Stomach smooth muscle (tissue), 2 donors: ENCODE measurements at regions not wholly inside any gene's neighbourhood (a gene's known extent, or its start where the extent isn't known, plus 50 kb on each side); places are given as distances from the start of the nearest gene placed in this dataset.
A peak's percentile ranks its signal among the peaks of the same experiment; 100 is the strongest.

ENCODE experiments used
- H3K27ac ChIP-seq: one replicate; pipeline ENCODE4 v1.7.0; 2013; ENCODE audit warnings: mild to moderate bottlenecking, low read length, inconsistent platforms
- H3K27me3 ChIP-seq, 2 donors: one replicate each; pipeline ENCODE4 v1.7.0; 2013; ENCODE audit warnings: low read length in 2 of 2; ENCODE audit not compliant: insufficient read depth in 2 of 2, control insufficient read depth in 1 of 2
- H3K36me3 ChIP-seq, 2 donors: one replicate each; pipeline ENCODE4 v1.7.0; 2013; ENCODE audit warnings: low read length in 2 of 2; ENCODE audit not compliant: control insufficient read depth in 2 of 2, insufficient read depth in 2 of 2
- H3K4me1 ChIP-seq: one replicate; pipeline ENCODE4 v1.7.0; 2013; ENCODE audit warnings: low read length; ENCODE audit not compliant: control insufficient read depth, insufficient read depth
- H3K4me3 ChIP-seq, 2 donors: one replicate each; pipeline ENCODE4 v1.7.0; 2013; ENCODE audit warnings: low read length in 2 of 2
- H3K9ac ChIP-seq, 2 donors: one replicate each; pipeline ENCODE4 v1.7.0; 2013; ENCODE audit warnings: low read length in 2 of 2, mild to moderate bottlenecking in 1 of 2
- H3K9me3 ChIP-seq, 2 donors: one replicate each; pipeline ENCODE4 v1.7.0; 2013; ENCODE audit warnings: low read length in 2 of 2; ENCODE audit not compliant: control insufficient read depth in 2 of 2
- donor health status: healthy.
- donor health status: Pancreatic carcinoma.

DNA sequence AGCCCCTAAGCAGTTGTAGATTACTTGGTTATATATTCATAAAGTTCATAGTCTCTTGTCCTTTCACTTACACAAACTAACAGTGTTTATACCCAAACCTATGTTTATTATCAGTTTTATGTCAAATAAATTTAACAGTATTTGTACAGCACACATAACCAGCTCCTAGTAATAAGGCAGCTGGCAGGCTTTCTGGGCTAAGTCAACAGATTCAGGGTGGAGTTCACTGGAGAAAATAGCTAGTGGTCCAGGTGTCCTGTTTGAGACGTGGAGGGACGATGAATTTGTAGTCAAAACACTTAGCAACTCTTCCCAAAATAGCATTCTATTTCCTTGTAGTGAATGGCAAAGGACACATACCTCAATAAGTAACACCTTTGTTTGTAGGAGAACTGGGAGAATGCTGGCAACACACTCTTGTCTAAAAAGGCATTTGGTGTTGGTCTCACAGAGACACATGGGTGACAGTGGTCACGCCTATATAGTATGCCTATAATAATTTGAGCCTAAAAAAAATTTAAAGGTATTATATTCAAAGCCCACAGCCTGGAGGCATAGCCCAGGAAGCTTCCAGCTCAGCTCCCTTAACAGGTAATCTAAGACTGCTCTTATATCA, 156.4 kb upstream of the CARMIL1 start:
- H3K36me3 ChIP-seq, result peaks cover 5 to 6% of the 10 kb centered on the region in 2 donors
- peak overlapping the region; percentile 13 for H3K27ac ChIP-seq
- no peak overlapping the region for H3K4me3 ChIP-seq
- no peaks in the 10 kb centered on the region for H3K9me3 ChIP-seq
- no peaks in the 10 kb centered on the region for H3K27me3 ChIP-seq
- peaks cover 3% of the 10 kb centered on the region for H3K4me1 ChIP-seq
- no peak overlapping the region for H3K9ac ChIP-seq

DNA sequence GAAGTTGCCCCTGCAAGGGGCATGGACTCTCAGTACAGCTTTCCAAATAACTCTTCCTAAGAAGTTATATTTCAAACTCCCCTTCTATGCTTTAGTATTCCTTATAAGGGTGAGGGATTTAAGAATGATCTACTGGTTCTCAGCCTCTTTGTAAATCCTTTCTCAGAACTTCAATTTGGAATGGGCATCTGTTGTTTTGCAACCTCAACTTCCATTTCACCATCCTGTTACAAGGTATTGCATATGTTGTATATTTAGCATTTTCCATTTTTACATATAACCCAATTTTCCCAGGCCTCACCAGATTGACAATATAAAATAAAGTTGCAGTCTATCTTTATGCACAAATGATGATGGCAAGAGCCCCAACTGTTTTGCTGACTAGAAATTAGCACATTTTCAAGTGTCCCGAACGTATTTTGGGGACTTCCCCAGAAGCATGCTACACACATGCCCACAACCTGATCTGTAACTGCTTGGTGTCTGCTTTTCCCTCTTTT, 154.9 kb upstream of the CARMIL1 start:
- peaks cover 3% of the 10 kb centered on the region for H3K4me1 ChIP-seq
- H3K9me3 ChIP-seq, result no peaks in the 10 kb centered on the region
- H3K36me3 ChIP-seq, result peaks cover 5 to 11% of the 10 kb centered on the region in 2 donors
- no peak overlapping the region for H3K4me3 ChIP-seq
- no peak overlapping the region for H3K9ac ChIP-seq
- H3K27ac ChIP-seq, result no peak overlapping the region
- H3K27me3 ChIP-seq, result no peaks in the 10 kb centered on the region

DNA sequence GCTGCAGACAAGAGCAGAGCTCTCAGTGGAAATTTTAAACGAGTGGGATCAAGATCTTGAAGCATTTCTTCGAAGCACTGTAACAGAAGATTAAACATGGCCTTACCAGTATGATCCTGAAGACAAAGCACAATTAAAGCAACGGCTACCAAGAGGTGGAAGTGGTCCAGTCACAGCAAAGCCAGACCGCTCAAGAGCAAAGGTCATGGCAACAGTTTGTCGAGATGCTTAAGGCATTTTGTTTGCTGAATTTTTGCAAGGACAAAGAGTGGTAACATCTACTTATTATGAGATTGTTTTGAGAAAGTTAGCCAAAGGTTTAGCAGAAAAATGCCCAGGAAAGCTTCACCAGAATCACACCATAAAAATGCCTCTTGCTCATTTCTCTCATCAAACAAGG, 153.4 kb upstream of the CARMIL1 start:
- no peak overlapping the region for H3K9ac ChIP-seq
- H3K27ac ChIP-seq, result no peak overlapping the region
- no peaks in the 10 kb centered on the region for H3K27me3 ChIP-seq
- H3K36me3 ChIP-seq, result peaks cover 5 to 11% of the 10 kb centered on the region in 2 donors
- H3K4me1 ChIP-seq, result peaks cover 3% of the 10 kb centered on the region
- no peaks in the 10 kb centered on the region for H3K9me3 ChIP-seq
- no peak overlapping the region for H3K4me3 ChIP-seq

DNA sequence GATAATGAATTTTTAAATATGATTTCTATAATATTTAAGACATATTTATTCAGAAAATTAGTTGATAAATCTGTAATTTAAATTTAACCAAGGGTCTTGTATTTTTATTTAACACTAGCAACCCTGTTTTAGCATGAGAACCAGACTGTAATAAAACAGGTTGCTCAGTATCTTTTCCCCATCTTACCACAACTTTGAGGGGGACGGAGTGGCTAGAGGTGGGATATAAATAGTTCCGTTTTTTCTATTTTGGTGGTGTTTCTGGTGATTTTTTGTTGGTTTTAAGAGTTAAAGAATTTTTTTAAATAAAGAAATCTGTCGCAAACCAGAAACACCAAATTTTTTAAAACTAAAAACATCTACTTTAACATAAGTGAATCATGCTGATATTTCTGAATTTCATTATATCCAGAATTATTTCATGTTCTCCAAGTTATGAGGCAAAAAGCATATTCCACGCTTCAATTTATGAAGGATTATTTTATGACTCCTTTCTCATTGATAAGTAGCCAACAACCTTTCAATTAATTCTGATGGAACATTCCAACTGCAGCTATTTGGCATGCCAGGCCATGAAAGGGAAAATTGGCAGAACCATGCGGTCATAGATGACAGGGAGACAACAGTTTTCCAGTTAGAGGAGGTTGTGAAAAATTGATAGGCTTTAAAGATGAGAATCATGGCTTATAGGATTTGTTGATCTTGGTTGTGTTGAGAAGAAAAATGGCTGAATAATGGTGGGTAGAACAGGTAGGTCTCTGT, 151.9 kb upstream of the CARMIL1 start:
- Histone ChIP-seq H3K9ac (no peak overlapping the region), H3K4me1 (peaks cover 3% of the 10 kb centered on the region), H3K27ac (no peak overlapping the region)

DNA sequence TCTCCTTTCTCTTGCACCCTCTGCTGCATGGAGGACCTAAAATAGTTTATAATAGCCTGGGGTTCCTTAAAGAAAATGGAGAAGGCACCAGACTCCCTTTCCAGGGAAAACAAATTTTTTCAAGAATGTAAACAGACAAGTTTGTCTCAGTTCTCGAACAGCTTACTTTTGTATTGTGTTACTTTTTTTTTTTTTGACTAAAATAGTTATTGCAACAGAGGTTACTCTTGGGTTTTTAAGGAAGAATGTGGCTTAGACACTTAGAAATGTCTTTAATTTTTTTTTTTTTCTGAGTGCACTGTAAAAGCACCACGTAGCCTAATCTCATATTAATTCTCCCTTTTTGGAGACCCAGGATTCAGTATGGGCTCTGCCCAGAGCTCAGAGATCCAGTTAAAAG, 148.7 kb upstream of the CARMIL1 start:
- H3K36me3 ChIP-seq, result peaks cover 4 to 9% of the 10 kb centered on the region in 2 donors
- H3K4me1 ChIP-seq, result no peaks in the 10 kb centered on the region
- H3K9ac ChIP-seq, result no peak overlapping the region
- H3K27ac ChIP-seq, result no peak overlapping the region
- no peaks in the 10 kb centered on the region for H3K9me3 ChIP-seq
- H3K4me3 ChIP-seq, result no peak overlapping the region
- H3K27me3 ChIP-seq, result no peaks in the 10 kb centered on the region

More for the DNA sequence above, 151.9 kb upstream of the CARMIL1 start:
- no peak overlapping the region for H3K4me3 ChIP-seq
- H3K36me3 ChIP-seq, result peaks cover 5 to 11% of the 10 kb centered on the region in 2 donors
- no peaks in the 10 kb centered on the region for H3K27me3 ChIP-seq
- H3K9me3 ChIP-seq, result no peaks in the 10 kb centered on the region

DNA sequence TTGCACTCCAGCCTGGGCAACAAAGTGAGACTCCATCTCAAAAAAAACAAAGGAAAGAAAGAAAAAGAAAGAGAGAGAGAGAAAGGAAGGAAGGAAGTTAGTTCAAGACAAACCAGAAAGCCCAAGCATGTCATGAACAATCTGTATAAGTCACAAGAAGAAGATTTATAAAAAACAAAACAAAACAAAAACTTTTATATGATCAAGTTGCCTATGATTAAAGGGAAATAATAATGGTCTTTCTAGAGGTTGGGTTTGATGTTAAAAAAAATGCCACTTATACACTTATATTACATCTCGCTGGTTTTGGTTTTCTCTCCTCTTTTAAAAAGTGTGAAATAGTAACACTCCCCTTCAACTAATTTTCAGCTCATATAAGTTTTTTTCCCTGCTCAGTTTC, 146.2 kb upstream of the CARMIL1 start:
- H3K27me3 ChIP-seq, result no peaks in the 10 kb centered on the region
- no peaks in the 10 kb centered on the region for H3K9me3 ChIP-seq
- no peak overlapping the region for H3K9ac ChIP-seq
- no peak overlapping the region for H3K4me3 ChIP-seq
- peaks cover 0 to 3% of the 10 kb centered on the region in 2 donors for H3K36me3 ChIP-seq
- no peak overlapping the region for H3K27ac ChIP-seq
- H3K4me1 ChIP-seq, result peaks cover 16% of the 10 kb centered on the region

DNA sequence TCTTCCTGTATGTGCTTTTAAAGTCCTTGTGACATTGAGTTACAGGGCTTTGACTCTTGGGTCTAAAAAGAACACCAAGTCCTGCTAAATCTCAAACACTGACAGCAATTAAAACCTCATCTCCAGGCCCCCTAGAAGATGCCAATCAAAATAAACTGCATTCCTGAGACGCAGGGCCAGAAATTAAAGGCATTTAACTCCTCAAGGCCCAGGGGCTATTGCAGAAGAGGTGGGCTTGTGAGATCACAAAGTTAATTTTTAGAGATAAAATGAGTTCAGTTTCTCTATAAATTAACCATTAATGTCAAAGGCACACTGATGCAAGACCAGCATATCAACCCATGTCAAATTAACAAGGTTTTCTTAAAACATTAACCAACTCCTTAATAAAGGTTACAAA, 145.6 kb upstream of the CARMIL1 start:
- H3K9me3 ChIP-seq, result no peaks in the 10 kb centered on the region
- H3K4me3 ChIP-seq, result peak overlapping the region in 1 of 2 donors; percentile 36
- H3K27me3 ChIP-seq, result no peaks in the 10 kb centered on the region
- H3K4me1 ChIP-seq, result peaks cover 16% of the 10 kb centered on the region
- no peak overlapping the region for H3K9ac ChIP-seq
- no peaks in the 10 kb centered on the region for H3K36me3 ChIP-seq
- no peak overlapping the region for H3K27ac ChIP-seq

DNA sequence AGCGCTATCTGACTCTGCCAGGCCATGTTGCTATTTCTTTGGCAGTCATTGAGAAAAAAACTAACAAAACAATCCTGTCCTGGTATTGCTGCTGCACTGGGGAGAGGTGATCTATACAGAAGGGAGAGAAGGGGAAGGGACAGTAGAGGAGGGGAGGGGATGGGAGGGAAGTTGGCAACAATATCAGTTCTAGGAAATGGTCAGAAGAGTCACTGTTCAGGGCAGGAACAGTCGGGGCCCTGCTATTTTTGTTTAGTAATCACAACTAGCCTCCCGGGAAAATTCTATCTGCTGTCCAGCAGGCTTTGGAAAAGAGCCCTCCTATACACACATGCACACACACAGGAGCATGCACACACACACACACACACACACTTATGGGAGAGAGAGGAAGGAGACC, 142.3 kb upstream of the CARMIL1 start:
- peak overlapping the region; percentile 61 to 66 for H3K9ac ChIP-seq
- H3K27ac ChIP-seq, result peak overlapping the region; percentile 80
- H3K9me3 ChIP-seq, result no peaks in the 10 kb centered on the region
- H3K4me3 ChIP-seq, result peak overlapping the region; percentile 52 to 79
- H3K27me3 ChIP-seq, result no peaks in the 10 kb centered on the region
- H3K36me3 ChIP-seq, result no peaks in the 10 kb centered on the region
- H3K4me1 ChIP-seq, result peaks cover 20% of the 10 kb centered on the region

DNA sequence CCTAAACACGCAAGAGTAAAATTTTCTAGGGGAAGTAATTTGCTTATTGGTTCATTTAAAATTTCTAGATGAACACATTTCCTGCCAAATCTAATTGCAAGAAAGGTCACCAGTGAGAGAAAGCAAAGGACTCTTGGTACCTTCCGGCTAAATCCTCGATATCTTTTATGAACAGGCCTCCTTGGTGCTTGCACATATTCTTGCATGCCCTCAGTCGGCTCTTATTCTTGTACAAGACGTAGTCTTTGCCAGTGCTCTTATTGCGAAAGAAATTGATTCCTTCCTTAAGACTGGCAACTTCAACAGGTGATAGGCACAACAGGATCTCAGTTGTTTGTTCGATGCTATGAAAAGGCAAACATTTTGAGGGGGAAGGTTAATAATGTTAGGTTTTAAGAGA, 141.7 kb upstream of the CARMIL1 start:
- peak overlapping the region; percentile 80 for H3K27ac ChIP-seq
- no peaks in the 10 kb centered on the region for H3K36me3 ChIP-seq
- H3K4me3 ChIP-seq, result peak overlapping the region; percentile 64 to 79
- H3K9me3 ChIP-seq, result no peaks in the 10 kb centered on the region
- peak overlapping the region; percentile 61 to 65 for H3K9ac ChIP-seq
- no peaks in the 10 kb centered on the region for H3K27me3 ChIP-seq
- peaks cover 20% of the 10 kb centered on the region for H3K4me1 ChIP-seq

DNA sequence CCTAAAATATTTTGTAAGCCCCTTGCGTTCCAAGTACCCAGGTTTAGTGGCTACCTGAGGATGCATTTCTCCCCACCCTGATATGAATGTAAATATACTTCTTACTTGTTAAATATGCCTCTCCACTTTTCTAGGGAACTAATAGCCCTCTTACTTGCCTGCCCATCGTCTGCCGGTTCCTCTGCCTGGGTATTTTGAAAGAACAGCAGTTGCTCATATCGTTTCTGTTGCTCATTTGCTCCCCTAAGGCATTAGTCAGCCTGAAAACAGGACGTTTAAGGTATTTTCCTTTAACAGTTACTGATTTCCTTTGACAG, 141.3 kb upstream of the CARMIL1 start:
- peak overlapping the region; percentile 61 to 65 for H3K9ac ChIP-seq
- H3K36me3 ChIP-seq, result no peaks in the 10 kb centered on the region
- H3K9me3 ChIP-seq, result no peaks in the 10 kb centered on the region
- H3K4me1 ChIP-seq, result peaks cover 20% of the 10 kb centered on the region
- H3K27me3 ChIP-seq, result no peaks in the 10 kb centered on the region
- H3K27ac ChIP-seq, result peak overlapping the region; percentile 80
- H3K4me3 ChIP-seq, result peak overlapping the region; percentile 64 to 79
